ENCODE measurements at regions not wholly inside any gene's neighbourhood (a gene's known extent, or its start where the extent isn't known, plus 50 kb on each side); places are given as distances from the start of the nearest gene placed in this dataset.

DNA sequence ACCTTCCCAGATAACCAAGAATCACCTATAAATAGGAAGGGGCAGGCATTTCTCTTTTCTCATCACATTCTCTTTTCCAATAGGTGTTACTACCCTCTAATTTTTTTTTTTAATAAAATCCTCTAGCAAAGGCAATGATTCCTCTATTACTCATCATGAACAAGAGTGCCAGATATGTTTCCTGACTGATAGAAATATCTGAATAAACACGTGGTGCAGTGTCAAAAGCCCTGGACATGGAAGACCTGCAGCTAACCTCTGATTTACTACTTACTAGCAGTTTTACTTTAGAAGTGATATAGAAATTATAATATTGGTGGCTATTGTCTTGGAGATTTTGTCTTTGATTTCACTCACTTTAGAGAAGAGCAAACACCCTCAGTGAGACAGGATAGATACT is 194.6 kb upstream of the SAMSN1 start:
- TF ChIP-seq, protein P1, sequence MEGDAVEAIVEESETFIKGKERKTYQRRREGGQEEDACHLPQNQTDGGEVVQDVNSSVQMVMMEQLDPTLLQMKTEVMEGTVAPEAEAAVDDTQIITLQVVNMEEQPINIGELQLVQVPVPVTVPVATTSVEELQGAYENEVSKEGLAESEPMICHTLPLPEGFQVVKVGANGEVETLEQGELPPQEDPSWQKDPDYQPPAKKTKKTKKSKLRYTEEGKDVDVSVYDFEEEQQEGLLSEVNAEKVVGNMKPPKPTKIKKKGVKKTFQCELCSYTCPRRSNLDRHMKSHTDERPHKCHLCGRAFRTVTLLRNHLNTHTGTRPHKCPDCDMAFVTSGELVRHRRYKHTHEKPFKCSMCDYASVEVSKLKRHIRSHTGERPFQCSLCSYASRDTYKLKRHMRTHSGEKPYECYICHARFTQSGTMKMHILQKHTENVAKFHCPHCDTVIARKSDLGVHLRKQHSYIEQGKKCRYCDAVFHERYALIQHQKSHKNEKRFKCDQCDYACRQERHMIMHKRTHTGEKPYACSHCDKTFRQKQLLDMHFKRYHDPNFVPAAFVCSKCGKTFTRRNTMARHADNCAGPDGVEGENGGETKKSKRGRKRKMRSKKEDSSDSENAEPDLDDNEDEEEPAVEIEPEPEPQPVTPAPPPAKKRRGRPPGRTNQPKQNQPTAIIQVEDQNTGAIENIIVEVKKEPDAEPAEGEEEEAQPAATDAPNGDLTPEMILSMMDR (IDR thresholded peaks at IDR 0.05; ENCODE audit: low read depth, low read length, poor library complexity, severe bottlenecking): no peak
- no peak for TF ChIP-seq EZH2phosphoT487 (IDR thresholded peaks at IDR 0.05; ENCODE audit: borderline replicate concordance, low read length)
